C4-2B (cell line): ENCODE measurements at regions not wholly inside any gene's neighbourhood (a gene's known extent, or its start where the extent isn't known, plus 50 kb on each side); places are given as distances from the start of the nearest gene placed in this dataset.

Experiments
- H3K27ac ChIP-seq: fragments of 450-650 bp; 2 replicates; pipeline ENCODE4 v1.5.1; 2017
- ZFX ChIP-seq: fragments of 450-650 bp; IDR thresholded peaks from 2 replicates; pipeline ENCODE4 v1.6.1; 2017
- TF ChIP-seq, protein P1 (sequence below): fragments of 450-650 bp; conservative IDR thresholded peaks from 2 replicates; pipeline ENCODE4 v1.5.1; 2017; ENCODE audit warnings: mild to moderate bottlenecking

DNA sequence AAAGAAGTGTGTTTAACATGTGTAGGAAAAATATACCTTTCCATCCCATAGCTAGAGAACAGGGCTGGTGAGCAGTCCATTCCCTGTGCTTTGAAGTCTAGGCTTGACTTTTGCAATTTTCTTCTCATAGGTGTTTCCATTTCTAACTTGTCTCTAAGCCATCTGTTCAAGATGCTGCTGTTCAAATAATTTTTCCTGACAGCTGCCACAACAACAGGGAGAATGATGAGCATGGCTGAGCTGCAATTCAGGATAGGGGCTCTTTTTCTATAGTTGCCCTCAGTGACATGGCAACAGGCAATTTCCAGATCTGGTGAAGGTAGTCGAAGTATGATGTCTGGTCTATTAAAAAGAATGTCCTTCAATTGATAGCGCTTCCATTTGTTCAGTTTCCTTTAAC lies 103.0 kb upstream of the HS3ST5 start:
- TF ChIP-seq, protein P1, sequence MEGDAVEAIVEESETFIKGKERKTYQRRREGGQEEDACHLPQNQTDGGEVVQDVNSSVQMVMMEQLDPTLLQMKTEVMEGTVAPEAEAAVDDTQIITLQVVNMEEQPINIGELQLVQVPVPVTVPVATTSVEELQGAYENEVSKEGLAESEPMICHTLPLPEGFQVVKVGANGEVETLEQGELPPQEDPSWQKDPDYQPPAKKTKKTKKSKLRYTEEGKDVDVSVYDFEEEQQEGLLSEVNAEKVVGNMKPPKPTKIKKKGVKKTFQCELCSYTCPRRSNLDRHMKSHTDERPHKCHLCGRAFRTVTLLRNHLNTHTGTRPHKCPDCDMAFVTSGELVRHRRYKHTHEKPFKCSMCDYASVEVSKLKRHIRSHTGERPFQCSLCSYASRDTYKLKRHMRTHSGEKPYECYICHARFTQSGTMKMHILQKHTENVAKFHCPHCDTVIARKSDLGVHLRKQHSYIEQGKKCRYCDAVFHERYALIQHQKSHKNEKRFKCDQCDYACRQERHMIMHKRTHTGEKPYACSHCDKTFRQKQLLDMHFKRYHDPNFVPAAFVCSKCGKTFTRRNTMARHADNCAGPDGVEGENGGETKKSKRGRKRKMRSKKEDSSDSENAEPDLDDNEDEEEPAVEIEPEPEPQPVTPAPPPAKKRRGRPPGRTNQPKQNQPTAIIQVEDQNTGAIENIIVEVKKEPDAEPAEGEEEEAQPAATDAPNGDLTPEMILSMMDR: no peak
- TF ChIP-seq ZFX: no peak
- no peak overlapping the region for H3K27ac ChIP-seq

DNA sequence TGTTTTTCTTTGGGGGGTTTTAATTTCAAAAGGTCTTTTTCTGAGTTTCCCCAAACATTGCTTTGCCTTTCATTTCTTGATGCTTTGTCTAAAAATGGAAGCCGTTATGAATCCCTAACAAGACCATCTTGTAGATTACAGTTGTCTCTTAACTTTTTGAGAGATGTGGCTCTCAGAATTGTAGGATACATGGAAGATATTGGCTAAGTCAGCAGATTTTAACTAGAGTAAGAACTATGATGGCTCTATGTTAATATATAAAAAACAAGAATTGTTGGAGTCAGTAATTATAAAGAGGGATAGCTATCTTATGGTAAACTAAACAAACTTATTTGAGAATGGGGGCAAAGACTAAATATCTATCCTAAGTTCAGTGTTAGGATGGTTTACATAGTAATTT lies 96.6 kb upstream of the HS3ST5 start:
- TF ChIP-seq, protein P1: no peak
- TF ChIP-seq ZFX: no peak
- H3K27ac ChIP-seq: no peak overlapping the region

DNA sequence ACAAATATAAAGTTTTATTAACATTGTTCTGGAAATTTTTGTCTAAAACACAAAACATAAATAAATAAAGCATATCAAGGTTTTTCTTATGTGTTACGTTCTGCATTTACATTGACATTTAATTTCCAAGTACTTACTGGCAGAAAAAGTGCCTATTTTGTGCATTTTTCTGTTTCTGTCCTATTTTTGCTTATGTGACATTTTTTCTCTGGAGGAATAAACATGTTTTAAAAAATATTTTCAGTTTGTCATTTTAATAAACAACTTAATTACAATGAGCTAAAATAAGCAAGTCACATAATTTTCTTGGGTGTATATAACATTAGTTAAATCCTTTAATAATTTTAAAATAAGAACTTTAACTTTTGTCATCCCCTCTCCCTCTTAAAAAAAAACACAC lies 94.4 kb upstream of the HS3ST5 start:
- no peak for TF ChIP-seq ZFX
- TF ChIP-seq, protein P1: no peak
- no peak overlapping the region for H3K27ac ChIP-seq

DNA sequence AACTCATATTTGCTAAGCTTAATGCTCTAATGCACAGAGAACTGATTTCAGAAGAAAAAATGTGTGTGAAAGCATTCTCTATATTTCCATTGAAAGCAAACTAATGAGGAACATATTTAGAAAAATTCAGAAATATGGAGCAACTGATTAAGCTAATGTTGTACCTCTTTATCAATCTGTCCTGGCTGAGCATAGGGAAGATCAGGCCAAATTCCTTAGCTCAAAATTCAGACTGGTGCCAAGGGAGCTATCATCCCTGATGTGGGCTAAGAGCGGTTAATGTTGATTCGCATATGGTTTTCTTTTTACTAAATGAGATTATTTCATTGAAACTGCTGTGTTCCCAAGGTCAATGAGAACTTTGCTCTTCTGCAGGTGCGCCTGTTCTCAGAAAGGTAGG lies 93.9 kb upstream of the HS3ST5 start:
- TF ChIP-seq ZFX: no peak
- TF ChIP-seq, protein P1: no peak
- H3K27ac ChIP-seq: no peak overlapping the region

DNA sequence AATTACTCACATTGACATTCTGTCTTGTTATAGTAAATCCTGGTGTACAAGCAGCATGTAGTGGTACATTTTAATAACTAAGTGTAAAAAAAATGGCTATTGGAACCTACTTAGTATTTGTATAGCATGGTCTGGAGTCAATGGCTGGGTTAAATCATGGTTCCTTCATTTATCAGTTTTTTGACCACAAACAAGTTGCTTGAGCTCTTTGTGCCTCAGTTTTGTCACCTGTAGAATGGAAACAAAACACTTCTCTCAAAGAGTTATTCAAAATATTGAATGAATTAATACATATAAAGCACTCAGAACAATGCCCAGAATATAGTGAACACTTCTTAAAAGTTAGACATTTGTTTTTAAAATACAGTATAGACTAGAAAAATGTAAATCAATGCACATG lies 93.2 kb upstream of the HS3ST5 start:
- no peak overlapping the region for H3K27ac ChIP-seq
- TF ChIP-seq, protein P1: no peak
- no peak for TF ChIP-seq ZFX

DNA sequence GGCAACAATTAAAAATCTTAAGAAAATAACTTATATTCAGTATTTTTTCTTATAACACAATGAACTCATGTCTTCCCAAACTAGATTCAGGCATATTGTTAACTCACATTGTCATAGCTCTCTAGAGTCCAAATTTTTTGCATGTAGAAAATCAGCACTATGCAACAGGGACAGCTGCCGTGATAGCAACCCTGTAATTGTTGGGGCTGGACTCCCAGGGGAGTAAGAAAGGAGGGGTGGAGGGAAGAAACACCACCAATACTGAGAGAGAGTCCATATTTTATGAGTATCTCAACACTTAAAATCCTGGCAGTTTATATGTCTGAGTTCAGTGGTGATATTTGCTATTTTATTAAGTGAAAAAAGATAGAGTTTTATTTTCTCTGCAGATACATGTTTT lies 89.6 kb upstream of the HS3ST5 start:
- no peak overlapping the region for H3K27ac ChIP-seq
- TF ChIP-seq, protein P1: no peak
- no peak for TF ChIP-seq ZFX

DNA sequence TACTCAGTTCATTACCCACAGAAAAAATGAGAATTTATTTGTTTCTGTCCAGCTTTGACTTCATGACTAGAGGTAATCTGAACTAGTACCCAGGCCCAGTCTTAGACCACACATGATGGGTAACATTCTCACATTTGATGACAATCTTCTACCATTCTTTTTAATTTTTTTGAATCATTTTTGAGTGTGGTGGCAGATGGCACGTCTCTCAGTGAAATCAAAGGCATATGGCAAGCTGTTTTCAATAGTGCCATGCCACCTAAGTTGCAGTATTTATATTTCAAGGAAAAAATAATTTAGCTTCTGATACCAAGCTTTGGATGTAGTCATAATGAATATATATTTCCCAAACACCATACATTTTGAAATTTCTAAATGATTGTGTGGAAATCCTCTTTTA lies 88.8 kb upstream of the HS3ST5 start:
- TF ChIP-seq, protein P1: no peak
- no peak for TF ChIP-seq ZFX
- no peak overlapping the region for H3K27ac ChIP-seq
